OCI-LY3 (cell line): ENCODE measurements at regions not wholly inside any gene's neighbourhood (a gene's known extent, or its start where the extent isn't known, plus 50 kb on each side); places are given as distances from the start of the nearest gene placed in this dataset.

Source experiments
- H2AFZ ChIP-seq: fragments of 200-600, 300-600 bp; shearing (Covaris generic); 2 replicates; pipeline ENCODE4 v1.6.0; 2014; ENCODE audit warnings: antibody characterized with exemption, low read depth, low read length
- H3K27ac ChIP-seq: fragments of 200-600, 300-600 bp; sonication (generic); 2 replicates; pipeline ENCODE4 v1.5.1; 2014; ENCODE audit warnings: mild to moderate bottlenecking, low read length, moderate library complexity, mixed read lengths
- H3K27me3 ChIP-seq: fragments of 200-600, 300-600 bp; sonication (generic); 2 replicates; pipeline ENCODE4 v1.6.1; 2014; ENCODE audit warnings: low read depth, low read length, mixed read lengths
- H3K36me3 ChIP-seq: fragments of 200-600, 300-600 bp; sonication (generic); replicated peaks from 2 replicates; pipeline ENCODE3; 2014; ENCODE audit warnings: low read depth, low read length, mixed read lengths
- H3K4me1 ChIP-seq: fragments of 300-600, 200-600 bp; sonication (generic); 2 replicates; pipeline ENCODE4 v1.6.1; 2014; ENCODE audit warnings: low read length, mixed read lengths
- H3K4me2 ChIP-seq: fragments of 200-600, 300-600 bp; sonication (generic); 2 replicates; pipeline ENCODE4 v1.6.1; 2014; ENCODE audit warnings: low read length, mixed read lengths
- H3K4me3 ChIP-seq: fragments of 300-600, 200-600 bp; sonication (generic); 2 replicates; pipeline ENCODE4 v1.5.1; 2014; ENCODE audit warnings: antibody characterized with exemption, mild to moderate bottlenecking, low read length, moderate library complexity
- H3K79me2 ChIP-seq: fragments of 300-600, 200-600 bp; shearing (Covaris generic); 2 replicates; pipeline ENCODE4 v1.6.1; 2014; ENCODE audit warnings: mild to moderate bottlenecking, low read length, mixed read lengths
- H3K9ac ChIP-seq: fragments of 300-600, 200-600 bp; shearing (Covaris generic); 2 replicates; pipeline ENCODE4 v1.6.0; 2014; ENCODE audit warnings: mild to moderate bottlenecking, low read length, moderate library complexity
- H3K9me3 ChIP-seq: fragments of 200-600, 300-600 bp; shearing (Covaris generic); 2 replicates; pipeline ENCODE4 v1.6.1; 2014; ENCODE audit warnings: low read length, mixed read lengths; ENCODE audit not compliant: insufficient read depth
- H4K20me1 ChIP-seq: fragments of 200-600, 300-600 bp; sonication (generic); 2 replicates; pipeline ENCODE4 v1.6.1; 2016; ENCODE audit warnings: low read length, mixed read lengths; ENCODE audit not compliant: insufficient read depth
- CTCF ChIP-seq: fragments of 200-600, 300-600 bp; sonication (generic); IDR thresholded peaks from 2 replicates; pipeline ENCODE4 v1.5.1; 2014; ENCODE audit warnings: antibody characterized with exemption, low read length, low read depth
- EZH2phosphoT487 ChIP-seq: fragments of 200-600 bp; shearing (Covaris generic); IDR thresholded peaks from 2 replicates; pipeline ENCODE4 v1.6.1; 2018; ENCODE audit warnings: antibody characterized with exemption, mixed run types, low read depth

- H3K36me3 ChIP-seq, result no peaks in the 10 kb centered on the region
- no peak overlapping the region for H3K9ac ChIP-seq
- H3K4me2 ChIP-seq, result no peak overlapping the region
- H3K4me3 ChIP-seq, result no peak overlapping the region
- TF ChIP-seq CTCF, result no peak
- no peak for TF ChIP-seq EZH2phosphoT487
- H3K9me3 ChIP-seq, result no peaks in the 10 kb centered on the region
- no peaks in the 10 kb centered on the region for H4K20me1 ChIP-seq
- peaks cover 3% of the 10 kb centered on the region; the same call in 1 of the 2 replicates for H3K27me3 ChIP-seq
- no peak overlapping the region for H3K27ac ChIP-seq
- H2AFZ ChIP-seq, result no peak overlapping the region
- no peaks in the 10 kb centered on the region for H3K4me1 ChIP-seq
- H3K79me2 ChIP-seq, result no peaks in the 10 kb centered on the region
Observed at GRCh38 chr3:70823622-70824021, 511.2 kb upstream of the MDFIC2 start.

DNA sequence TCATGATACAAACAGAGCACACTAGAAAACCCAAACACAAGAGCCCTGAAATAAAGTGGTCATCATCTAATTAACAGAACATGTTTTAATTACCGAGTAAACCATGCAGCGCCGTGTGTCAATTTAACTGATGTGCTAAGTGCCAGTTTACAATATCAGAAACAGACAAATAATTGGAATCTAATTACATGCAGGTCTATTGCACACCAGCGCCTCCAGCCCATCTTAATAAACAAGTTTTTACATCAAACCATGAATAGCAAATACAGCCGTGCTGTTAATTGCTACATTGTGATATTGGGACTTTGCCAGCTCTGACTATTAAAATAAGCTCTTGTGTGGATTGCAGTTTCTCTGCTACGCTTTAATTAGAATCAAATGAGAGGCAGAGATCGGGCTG lies 510.2 kb upstream of the MDFIC2 start:
- Histone ChIP-seq H3K27ac (no peak overlapping the region), H3K36me3 (no peaks in the 10 kb centered on the region), H3K27me3 (peaks cover 3% of the 10 kb centered on the region; the same call in 1 of the 2 replicates), H3K9ac (no peak overlapping the region), H4K20me1 (no peaks in the 10 kb centered on the region), H2AFZ (no peak overlapping the region), H3K79me2 (no peaks in the 10 kb centered on the region), H3K4me3 (no peak overlapping the region), H3K9me3 (no peaks in the 10 kb centered on the region), H3K4me1 (no peaks in the 10 kb centered on the region), H3K4me2 (no peak overlapping the region)
- TF ChIP-seq CTCF, result no peak
- TF ChIP-seq EZH2phosphoT487, result no peak

- H3K27ac ChIP-seq, result no peak overlapping the region
- H3K36me3 ChIP-seq, result no peaks in the 10 kb centered on the region
- no peak overlapping the region for H2AFZ ChIP-seq
- no peaks in the 10 kb centered on the region for H3K4me1 ChIP-seq
- no peaks in the 10 kb centered on the region for H3K79me2 ChIP-seq
- no peak overlapping the region for H3K9ac ChIP-seq
- no peak overlapping the region for H3K4me2 ChIP-seq
- peaks cover 5% of the 10 kb centered on the region; the same call in 1 of the 2 replicates for H3K27me3 ChIP-seq
- no peak for TF ChIP-seq EZH2phosphoT487
- no peak for TF ChIP-seq CTCF
- H3K9me3 ChIP-seq, result no peaks in the 10 kb centered on the region
- no peak overlapping the region for H3K4me3 ChIP-seq
- no peaks in the 10 kb centered on the region for H4K20me1 ChIP-seq
Observed at GRCh38 chr3:70821602-70822001, 509.2 kb upstream of the MDFIC2 start.

- Histone ChIP-seq H3K4me1 (no peaks in the 10 kb centered on the region), H3K36me3 (no peaks in the 10 kb centered on the region), H4K20me1 (no peaks in the 10 kb centered on the region), H2AFZ (no peak overlapping the region), H3K4me3 (no peak overlapping the region), H3K27me3 (peaks cover 4% of the 10 kb centered on the region; the same call in 1 of the 2 replicates), H3K9ac (no peak overlapping the region), H3K27ac (no peak overlapping the region), H3K4me2 (no peak overlapping the region), H3K79me2 (no peaks in the 10 kb centered on the region), H3K9me3 (no peaks in the 10 kb centered on the region)
- TF ChIP-seq CTCF, result no peak
- no peak for TF ChIP-seq EZH2phosphoT487
Observed at GRCh38 chr3:70820397-70820796, 508.0 kb upstream of the MDFIC2 start.
